ENCODE measurements at regions not wholly inside any gene's neighbourhood (a gene's known extent, or its start where the extent isn't known, plus 50 kb on each side); places are given as distances from the start of the nearest gene placed in this dataset.

DNA sequence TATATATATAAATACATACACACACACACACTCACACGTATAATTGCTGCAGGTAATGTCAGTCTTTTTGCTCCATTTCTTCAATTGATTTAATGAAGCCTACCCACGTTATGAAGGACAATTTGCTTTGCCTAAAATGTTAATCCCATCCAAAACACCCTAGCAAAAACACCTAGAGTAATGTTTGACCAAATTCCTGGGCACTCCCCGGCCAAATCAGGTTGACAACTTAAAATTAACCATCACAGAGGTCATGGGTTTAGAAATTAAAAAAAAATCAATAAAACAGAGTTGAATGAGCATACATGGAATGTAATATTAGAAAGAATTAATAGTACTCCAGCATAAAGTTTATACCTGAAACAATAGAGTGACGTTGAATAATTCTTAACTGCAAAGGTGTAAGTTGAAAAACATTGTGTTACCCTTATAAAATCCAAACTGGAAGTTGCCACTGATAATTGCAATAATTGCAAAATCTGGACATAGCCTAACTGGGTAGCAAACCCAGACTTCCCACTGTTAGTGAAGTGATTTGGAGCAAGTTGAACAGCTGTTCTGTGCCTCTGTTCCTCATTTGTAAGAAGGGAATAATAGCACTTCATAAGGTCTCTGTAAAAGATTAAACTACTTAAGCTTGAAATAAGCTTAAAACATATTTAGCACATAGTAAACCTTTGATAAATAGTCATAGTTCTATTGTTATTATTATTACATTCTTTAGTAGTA lies 2120.5 kb downstream of the PCDH7 start:
- no peak for DNase-seq
- no peak for TF ChIP-seq POLR2A (IDR thresholded peaks at IDR 0.05; ENCODE audit: low read length)

DNA sequence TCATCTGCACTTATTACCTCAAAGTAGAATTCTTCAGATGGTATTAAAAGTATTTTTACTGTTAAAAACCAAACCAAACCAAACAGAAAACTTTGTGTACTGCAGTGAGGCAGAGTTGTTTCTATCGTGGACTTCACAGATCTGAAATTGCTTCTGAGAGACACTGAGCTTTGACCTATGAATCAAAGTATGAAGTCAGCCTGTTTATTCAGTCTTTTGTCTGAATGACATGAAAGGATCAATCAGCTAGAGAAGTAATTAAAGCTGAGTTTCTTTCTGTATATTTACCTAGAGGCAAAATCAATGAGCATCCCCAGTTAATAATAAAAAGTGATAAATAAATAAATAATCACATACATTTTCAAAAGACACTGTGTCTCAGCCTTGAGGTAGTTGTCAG lies 2121.0 kb downstream of the PCDH7 start:
- TF ChIP-seq POLR2A (IDR thresholded peaks at IDR 0.05; ENCODE audit: low read length) (no peak), GATA1 (IDR thresholded peaks at IDR 0.05; ENCODE audit: low read depth, low read length) (no peak)

GRCh38 chr4:32847461-32847860 lies 2127.3 kb downstream of the PCDH7 start:
- DNase-seq: no peak
- TF ChIP-seq POLR2A (IDR thresholded peaks at IDR 0.05; ENCODE audit: low read length) (no peak), GATA1 (IDR thresholded peaks at IDR 0.05; ENCODE audit: low read depth, low read length) (no peak)

More for the DNA sequence above, 2121.0 kb downstream of the PCDH7 start:
- no peak for DNase-seq

- TF ChIP-seq POLR2A (IDR thresholded peaks at IDR 0.05; ENCODE audit: low read length) (no peak), GATA1 (IDR thresholded peaks at IDR 0.05; ENCODE audit: low read depth, low read length) (no peak)
- no peak for DNase-seq
These were observed 2135.5 kb downstream of the PCDH7 start for GRCh38 chr4:32855622-32856021.

DNA sequence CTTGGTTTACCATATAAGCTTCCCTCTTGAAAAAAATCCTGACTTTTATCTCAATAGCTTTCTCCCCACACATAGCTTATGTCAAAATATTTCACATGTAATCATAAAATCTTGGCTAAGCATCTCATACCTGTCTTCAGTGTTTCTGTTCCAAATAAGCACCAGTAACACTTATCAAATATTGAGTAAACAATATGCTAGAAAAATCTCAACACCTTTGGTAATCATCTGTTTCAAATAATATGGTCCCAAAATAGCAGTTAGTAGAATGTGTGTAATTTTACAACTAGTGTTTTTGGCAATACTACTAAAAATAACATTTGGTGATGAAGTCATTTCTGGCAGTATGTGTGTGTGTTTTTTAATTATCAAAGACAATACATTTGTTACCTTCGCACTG lies 2138.2 kb downstream of the PCDH7 start:
- no peak for DNase-seq
- TF ChIP-seq GATA1 (IDR thresholded peaks at IDR 0.05; ENCODE audit: low read depth, low read length): no peak
- TF ChIP-seq POLR2A (IDR thresholded peaks at IDR 0.05; ENCODE audit: low read length): no peak

DNA sequence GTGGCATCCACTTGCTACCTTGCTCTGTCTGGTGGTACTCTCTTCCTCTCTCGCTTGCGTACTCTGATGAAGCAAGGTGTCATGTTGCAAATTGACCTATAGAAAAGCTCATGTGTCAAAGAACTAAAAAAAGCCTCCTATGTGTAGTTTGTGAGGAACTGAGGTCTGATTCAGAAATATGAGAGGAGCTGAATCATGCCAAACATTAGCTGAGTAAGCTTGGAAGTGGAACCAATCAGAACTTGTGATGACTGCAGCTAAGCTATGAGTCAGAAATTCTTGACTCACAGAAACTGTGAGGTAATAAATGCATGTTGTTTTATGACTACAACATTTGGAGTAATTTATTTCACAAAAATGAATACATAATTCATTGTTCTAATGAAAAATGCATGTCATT lies 2138.8 kb downstream of the PCDH7 start:
- no peak for DNase-seq
- TF ChIP-seq POLR2A (IDR thresholded peaks at IDR 0.05; ENCODE audit: low read length) (no peak), GATA1 (IDR thresholded peaks at IDR 0.05; ENCODE audit: low read depth, low read length) (no peak)

- no peak for TF ChIP-seq POLR2A (IDR thresholded peaks at IDR 0.05; ENCODE audit: low read length)
- TF ChIP-seq GATA1 (IDR thresholded peaks at IDR 0.05; ENCODE audit: low read depth, low read length): no peak
- DNase-seq: no peak
These were observed 2144.7 kb downstream of the PCDH7 start for GRCh38 chr4:32864713-32865351.

DNA sequence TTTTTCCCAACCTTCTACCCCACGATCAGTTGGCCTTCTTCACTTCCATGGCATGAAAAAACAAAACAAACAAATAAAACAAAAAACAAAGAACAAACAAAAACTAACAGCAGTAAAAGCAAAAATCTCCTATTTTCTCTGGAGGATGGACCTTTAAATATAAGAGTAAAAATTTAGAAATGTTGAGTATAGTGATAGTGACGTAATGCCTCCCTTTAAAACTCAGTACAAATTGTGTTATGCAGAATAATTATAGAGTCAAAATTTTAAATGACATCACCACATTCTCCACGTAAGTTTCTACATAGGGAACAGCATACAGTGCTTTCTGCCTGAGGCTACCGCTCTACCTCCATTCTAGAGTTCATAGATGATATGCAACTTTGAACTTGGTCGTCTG lies 2156.4 kb downstream of the PCDH7 start:
- DNase-seq: no peak
- TF ChIP-seq POLR2A (IDR thresholded peaks at IDR 0.05; ENCODE audit: low read length): no peak
- no peak for TF ChIP-seq GATA1 (IDR thresholded peaks at IDR 0.05; ENCODE audit: low read depth, low read length)

- TF ChIP-seq POLR2A (IDR thresholded peaks at IDR 0.05; ENCODE audit: low read length) (no peak), GATA1 (IDR thresholded peaks at IDR 0.05; ENCODE audit: low read depth, low read length) (no peak)
These were observed 2159.7 kb downstream of the PCDH7 start for GRCh38 chr4:32879913-32880312.

DNA sequence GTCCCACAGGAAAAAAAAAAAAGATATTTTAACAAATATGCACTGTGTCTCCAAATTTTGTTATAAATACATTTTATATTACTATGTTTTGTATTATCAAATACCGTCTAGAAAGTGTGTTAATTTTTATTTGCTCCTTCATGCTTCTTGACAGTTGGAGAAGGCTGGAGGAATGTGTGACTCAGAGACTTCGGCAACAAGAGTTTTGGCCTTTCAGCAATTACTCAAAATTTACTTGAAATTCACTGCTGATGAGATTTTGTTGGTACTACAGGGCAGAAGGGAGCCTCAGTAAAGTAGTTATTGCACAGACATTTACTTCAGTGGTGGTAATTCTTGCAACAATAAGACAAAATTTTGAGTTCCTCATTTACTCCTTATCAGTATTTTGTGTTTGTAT lies 2164.0 kb downstream of the PCDH7 start:
- no peak for TF ChIP-seq GATA1 (IDR thresholded peaks at IDR 0.05; ENCODE audit: low read depth, low read length)
- no peak for TF ChIP-seq POLR2A (IDR thresholded peaks at IDR 0.05; ENCODE audit: low read length)
- DNase-seq: no peak

More at GRCh38 chr4:32879913-32880312, 2159.7 kb downstream of the PCDH7 start:
- no peak for DNase-seq

DNA sequence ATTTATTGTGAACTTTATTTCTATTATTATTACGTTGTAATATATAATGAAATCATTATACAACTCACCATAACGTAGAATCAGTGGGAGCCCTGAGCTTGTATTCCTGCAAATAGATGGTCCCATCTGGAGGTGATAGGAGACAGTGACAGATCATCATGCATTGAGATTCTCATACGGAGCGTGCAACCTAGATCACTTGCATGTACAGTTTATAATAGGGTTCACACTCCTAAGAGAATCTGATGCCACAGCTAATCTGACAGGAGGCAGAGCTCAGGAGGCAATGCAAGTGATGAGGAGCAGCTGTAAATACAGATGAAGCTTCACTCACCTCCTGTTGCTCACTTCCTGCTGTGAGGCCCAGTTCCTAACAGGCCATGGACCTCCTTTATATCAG lies 2170.2 kb downstream of the PCDH7 start:
- DNase-seq: no peak
- TF ChIP-seq POLR2A (IDR thresholded peaks at IDR 0.05; ENCODE audit: low read length) (no peak), GATA1 (IDR thresholded peaks at IDR 0.05; ENCODE audit: low read depth, low read length) (no peak)

- DNase-seq: no peak
- TF ChIP-seq POLR2A (IDR thresholded peaks at IDR 0.05; ENCODE audit: low read length) (no peak), GATA1 (IDR thresholded peaks at IDR 0.05; ENCODE audit: low read depth, low read length) (no peak)
These were observed 2188.9 kb downstream of the PCDH7 start for GRCh38 chr4:32909053-32909452.

DNA sequence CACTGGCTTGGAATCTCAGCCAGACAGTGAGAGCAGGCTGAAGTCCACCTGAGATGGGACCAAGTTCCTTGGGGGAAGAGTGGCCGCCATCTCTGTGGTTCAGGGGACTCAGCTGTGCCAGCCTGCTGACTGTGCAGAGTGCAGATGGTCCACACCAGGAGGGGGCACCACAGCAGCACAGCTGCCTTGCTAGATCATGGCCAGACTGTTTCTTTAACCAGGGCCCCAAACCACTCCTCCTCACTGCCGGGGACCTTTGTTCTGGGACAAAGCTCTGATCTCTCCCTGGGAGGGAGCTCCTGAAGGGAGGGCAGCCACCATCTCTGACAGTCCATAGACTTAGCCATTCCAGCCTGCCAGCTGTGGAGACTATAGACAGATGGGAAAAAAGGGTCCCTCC lies 2189.6 kb downstream of the PCDH7 start:
- no peak for DNase-seq
- TF ChIP-seq POLR2A (IDR thresholded peaks at IDR 0.05; ENCODE audit: low read length) (no peak), GATA1 (IDR thresholded peaks at IDR 0.05; ENCODE audit: low read depth, low read length) (no peak)

- no peak for DNase-seq
These were observed 2197.4 kb downstream of the PCDH7 start for GRCh38 chr4:32917586-32917985.

More at GRCh38 chr4:32917586-32917985, 2197.4 kb downstream of the PCDH7 start:
- TF ChIP-seq GATA1 (IDR thresholded peaks at IDR 0.05; ENCODE audit: low read depth, low read length) (no peak), POLR2A (IDR thresholded peaks at IDR 0.05; ENCODE audit: low read length) (no peak)
